ENCODE measurements at regions not wholly inside any gene's neighbourhood (a gene's known extent, or its start where the extent isn't known, plus 50 kb on each side); places are given as distances from the start of the nearest gene placed in this dataset.

DNA sequence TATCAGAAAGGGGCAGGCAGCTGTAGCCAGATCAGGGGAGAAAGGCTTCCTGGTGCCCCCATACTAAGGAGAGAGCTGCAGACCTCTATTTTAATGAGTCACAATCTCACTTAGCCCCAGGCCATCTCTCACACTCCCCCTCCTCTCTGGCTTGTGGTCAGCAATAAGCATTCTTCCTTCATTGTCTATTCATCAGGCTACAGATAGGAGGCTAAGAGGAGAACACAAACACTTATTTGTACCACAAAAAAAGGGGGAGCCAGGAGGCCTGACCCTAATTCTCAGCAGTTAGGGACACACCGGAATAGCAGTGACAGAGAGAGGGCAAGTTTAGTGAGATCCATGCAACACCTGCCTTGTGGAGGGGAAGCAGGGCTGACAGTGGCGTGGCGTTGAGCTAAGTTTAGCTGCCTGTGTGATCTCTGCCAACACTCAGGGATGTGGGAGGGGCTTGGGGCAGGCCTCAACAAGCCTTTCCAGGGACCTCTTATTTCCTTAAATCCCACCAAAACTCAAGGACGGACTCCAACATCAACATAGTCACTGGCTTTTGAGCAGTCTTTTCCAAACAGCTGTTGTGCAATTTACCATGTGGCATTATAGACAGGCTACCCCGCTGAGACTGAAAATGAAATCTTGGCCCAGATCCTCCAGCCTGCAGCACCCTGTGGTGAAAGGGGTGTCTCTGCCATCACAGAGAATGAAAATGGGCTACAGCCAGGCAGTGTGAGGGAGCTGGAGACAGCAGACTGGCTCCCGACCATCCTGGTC lies 191.9 kb upstream of the TSC22D2 start:
- ChIA-PET RAD21 (ENCODE audit: unreplicated experiment) (interaction anchor here (1.0 kb wide), 1 partner anchor 33 kb away, joined by 3 read pairs; no protein-coding TSS in a partner anchor), SMC1A (ENCODE audit: uncharacterized antibody, unreplicated experiment) (interaction anchor here (0.8 to 1.9 kb wide), 3 partner anchors 11 to 249 kb away, joined by 3 to 11 read pairs (median 4); no protein-coding TSS in a partner anchor), CTCF (interaction anchor here (0.6 to 5.4 kb wide), 4 partner anchors 36 to 466 kb away, joined by 3 to 66 read pairs (median 3); no protein-coding TSS in a partner anchor), POLR2A (no interaction called here)
- no TSS peak for BruUV-seq (replicated peaks)
- Histone ChIP-seq H4K20me1 (ENCODE audit: control insufficient read depth, insufficient read depth) (no peaks in the 10 kb centered on the region), H3K9ac (ENCODE audit: control insufficient read depth, insufficient read depth, low read length) (no peak overlapping the region), H3K79me2 (ENCODE audit: control insufficient read depth, insufficient read depth, low read length) (no peaks in the 10 kb centered on the region), H3K36me3 (ENCODE audit: control insufficient read depth in 2 of 2, insufficient read depth in 2 of 2, low read length in 1 of 2) (no peaks in the 10 kb centered on the region), H3K4me2 (ENCODE audit: control insufficient read depth, insufficient read depth) (no peak overlapping the region), H3K4me3 (no peak overlapping the region), H2AFZ (ENCODE audit: control insufficient read depth, low read depth, low read length) (no peak overlapping the region), H3K27me3 (replicated peaks in 1 of 2; ENCODE audit: control insufficient read depth in 2 of 2, insufficient read depth in 2 of 2, low read length in 1 of 2) (no peaks in the 10 kb centered on the region), H3K27ac (ENCODE audit: control insufficient read depth, insufficient read depth) (no peak overlapping the region), H3K4me1 (ENCODE audit: control insufficient read depth, insufficient read depth, low read length) (no peaks in the 10 kb centered on the region), H3K9me3 (replicated peaks; ENCODE audit: control insufficient read depth, insufficient read depth, low read length) (no peaks in the 10 kb centered on the region; the same call in 2 of the 3 replicates)
- no peak; the same call in 1 of the 3 replicates for ATAC-seq
- FAIRE-seq: no peak
- WGBS (ENCODE audit: insufficient coverage, insufficient replicate concordance, low lambda C conversion rate, missing lambda C conversion rate): 33% methylated on average over 6 of the region's 6 CpGs
- TF ChIP-seq MYB (IDR thresholded peaks at IDR 0.05; ENCODE audit: borderline replicate concordance, low read depth, low read length) (no peak), ZNF384 (IDR thresholded peaks at IDR 0.05; ENCODE audit: borderline replicate concordance, low read depth, low read length) (no peak), CHD2 (IDR thresholded peaks at IDR 0.05; ENCODE audit: borderline replicate concordance, low read depth, low read length) (no peak), CHD1 (IDR thresholded peaks at IDR 0.05; ENCODE audit: low read depth, low read length) (no peak), ESRRA (IDR thresholded peaks at IDR 0.05; ENCODE audit: low read length) (no peak), IRF4 (IDR thresholded peaks at IDR 0.05; ENCODE audit: low read depth, low read length) (no peak), SUZ12 (IDR thresholded peaks at IDR 0.05; ENCODE audit: unreplicated experiment) (no peak), BCL11A (IDR thresholded peaks at IDR 0.05; ENCODE audit: low read depth, low read length) (no peak), POLR2AphosphoS2 (IDR thresholded peaks at IDR 0.05; ENCODE audit: low read depth, low read length) (no peak)
- TF ChIP-seq, protein P1, sequence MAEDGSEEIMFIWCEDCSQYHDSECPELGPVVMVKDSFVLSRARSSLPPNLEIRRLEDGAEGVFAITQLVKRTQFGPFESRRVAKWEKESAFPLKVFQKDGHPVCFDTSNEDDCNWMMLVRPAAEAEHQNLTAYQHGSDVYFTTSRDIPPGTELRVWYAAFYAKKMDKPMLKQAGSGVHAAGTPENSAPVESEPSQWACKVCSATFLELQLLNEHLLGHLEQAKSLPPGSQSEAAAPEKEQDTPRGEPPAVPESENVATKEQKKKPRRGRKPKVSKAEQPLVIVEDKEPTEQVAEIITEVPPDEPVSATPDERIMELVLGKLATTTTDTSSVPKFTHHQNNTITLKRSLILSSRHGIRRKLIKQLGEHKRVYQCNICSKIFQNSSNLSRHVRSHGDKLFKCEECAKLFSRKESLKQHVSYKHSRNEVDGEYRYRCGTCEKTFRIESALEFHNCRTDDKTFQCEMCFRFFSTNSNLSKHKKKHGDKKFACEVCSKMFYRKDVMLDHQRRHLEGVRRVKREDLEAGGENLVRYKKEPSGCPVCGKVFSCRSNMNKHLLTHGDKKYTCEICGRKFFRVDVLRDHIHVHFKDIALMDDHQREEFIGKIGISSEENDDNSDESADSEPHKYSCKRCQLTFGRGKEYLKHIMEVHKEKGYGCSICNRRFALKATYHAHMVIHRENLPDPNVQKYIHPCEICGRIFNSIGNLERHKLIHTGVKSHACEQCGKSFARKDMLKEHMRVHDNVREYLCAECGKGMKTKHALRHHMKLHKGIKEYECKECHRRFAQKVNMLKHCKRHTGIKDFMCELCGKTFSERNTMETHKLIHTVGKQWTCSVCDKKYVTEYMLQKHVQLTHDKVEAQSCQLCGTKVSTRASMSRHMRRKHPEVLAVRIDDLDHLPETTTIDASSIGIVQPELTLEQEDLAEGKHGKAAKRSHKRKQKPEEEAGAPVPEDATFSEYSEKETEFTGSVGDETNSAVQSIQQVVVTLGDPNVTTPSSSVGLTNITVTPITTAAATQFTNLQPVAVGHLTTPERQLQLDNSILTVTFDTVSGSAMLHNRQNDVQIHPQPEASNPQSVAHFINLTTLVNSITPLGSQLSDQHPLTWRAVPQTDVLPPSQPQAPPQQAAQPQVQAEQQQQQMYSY (CRISPR knock-in tag; IDR thresholded peaks at IDR 0.05): no peak
- in situ Hi-C loops (cut with MboI) (loop anchor here (5.0 kb wide), 1 partner anchor 249 kb away; no protein-coding TSS in a partner anchor), intact Hi-C loops (cut with micrococcal nuclease; ENCODE audit: unreplicated experiment) (no loop called here)
- no peak for DNase-seq (ENCODE audit: low read depth, low spot score)
